ENCODE measurements at regions not wholly inside any gene's neighbourhood (a gene's known extent, or its start where the extent isn't known, plus 50 kb on each side); places are given as distances from the start of the nearest gene placed in this dataset.

DNA sequence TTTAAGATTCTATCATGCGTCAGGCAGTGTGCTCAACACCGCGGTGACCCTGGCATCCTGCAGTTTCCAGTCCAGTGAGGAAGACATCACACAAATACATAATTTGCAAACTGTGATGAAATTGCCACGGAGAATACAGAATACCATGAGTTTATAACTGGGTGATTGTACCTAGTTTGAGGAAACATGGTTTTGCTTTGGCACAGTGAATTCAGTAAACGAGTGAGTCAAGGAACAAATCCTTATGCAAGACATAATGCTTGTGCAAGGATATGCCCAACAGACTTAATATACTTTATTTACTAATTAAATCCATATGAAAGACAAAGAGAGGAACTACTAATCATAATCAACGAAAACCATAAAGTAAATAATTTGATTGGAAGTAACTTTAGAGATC, 311.8 kb upstream of the TMTC1 start:
- no peak for TF ChIP-seq POLR2A (IDR thresholded peaks at IDR 0.05)
- no peak for TF ChIP-seq CTCF (IDR thresholded peaks at IDR 0.05 in 4 of 5, conservative IDR thresholded peaks at IDR 0.05 in 1 of 5)
